Cerebellar nuclear complex (tissue), 1 donor: ENCODE measurements at regions not wholly inside any gene's neighbourhood (a gene's known extent, or its start where the extent isn't known, plus 50 kb on each side); places are given as distances from the start of the nearest gene placed in this dataset.
"Not testable (repeated sequence)": the region's sequence is repeated elsewhere in the genome, so short reads cannot be mapped to it uniquely, and the experiment has no call there.

Experiments
- DNase-seq, 2 experiments: peaks; one replicate each; lab custom pipeline; 2025; lab: John Stamatoyannopoulos, UW

DNA sequence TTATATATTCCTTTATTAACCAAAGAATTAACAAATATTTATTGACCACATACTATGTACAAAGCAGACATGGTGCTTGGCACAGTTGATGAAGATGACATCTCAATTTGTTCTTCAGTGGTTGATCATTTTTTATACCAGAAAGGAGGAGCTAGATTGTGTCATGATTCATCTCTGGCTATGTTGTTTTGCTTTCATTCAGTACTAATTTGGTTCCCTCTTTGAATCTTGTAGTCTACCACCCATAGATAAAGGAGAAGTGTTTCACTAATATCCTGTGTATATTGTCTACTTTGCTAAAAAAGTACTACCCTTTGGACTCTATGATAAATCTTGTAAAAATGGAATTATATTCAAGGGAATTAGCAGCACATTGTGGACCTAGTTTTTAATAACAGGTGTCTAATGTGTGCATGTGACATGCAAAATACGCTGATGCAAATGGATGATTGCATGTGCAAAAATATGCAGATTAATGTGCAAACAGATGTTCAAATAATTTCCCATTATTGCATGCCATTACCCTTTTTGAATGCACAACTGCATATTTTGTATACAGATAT lies 313.2 kb upstream of the ZEB2 start:
- DNase-seq = no peak

DNA sequence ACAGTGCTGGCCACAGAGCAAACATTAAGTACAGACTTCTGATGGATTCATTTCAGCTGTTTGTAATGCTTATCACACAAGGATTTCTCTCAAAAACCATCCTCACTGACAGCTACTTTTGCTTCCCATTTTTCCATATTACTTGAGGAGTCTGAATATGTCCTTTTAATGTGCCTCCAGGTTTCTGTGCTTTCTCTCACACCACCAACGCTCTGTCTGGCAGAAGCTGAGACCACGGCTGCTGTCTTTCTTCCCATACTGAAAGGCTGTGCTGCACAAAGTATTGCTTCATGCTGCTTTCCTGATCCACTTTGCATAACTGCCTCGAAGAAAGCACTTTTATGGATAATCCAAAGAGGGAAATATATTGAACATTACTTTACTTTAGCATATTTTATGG lies 312.1 kb upstream of the ZEB2 start:
- DNase-seq = no peak

DNA sequence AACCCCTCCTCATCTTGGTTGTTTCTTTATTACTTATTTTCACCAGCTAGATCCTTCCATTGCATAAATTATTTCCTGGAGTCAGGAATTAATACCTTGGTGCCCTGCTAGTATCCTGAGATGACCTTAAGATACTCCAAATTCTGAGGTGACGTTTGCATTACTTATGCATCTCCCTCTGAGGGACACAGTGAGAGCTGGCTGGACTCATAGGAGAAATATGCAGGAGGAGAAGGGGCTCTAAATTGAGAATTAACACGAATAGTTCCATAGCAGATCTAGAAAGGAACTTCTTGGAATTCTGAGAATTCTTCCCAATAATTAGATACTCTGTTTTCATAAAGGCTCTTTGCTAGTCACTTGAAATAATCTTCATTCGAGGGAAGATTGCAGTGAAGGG lies 310.6 kb upstream of the ZEB2 start:
- DNase-seq = no peak

DNA sequence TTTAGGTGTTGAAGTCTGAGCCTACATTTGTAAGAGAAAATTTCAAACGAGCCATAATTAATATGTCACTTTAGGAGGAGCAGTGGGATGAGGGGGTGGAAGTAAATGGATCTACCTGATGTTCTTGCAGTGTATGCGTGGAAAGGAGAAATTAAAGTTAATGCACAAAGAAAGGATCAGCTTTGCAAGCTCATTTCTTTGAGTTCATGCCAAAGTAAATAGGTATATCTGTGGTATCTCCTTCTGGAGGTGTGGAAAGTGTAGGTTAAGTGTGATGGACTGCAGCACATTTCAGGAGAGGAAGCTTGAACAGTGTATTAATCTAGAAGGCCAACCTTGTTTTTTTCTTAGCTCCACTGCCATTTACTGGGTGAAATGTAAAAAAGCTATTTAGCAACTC lies 307.5 kb upstream of the ZEB2 start:
- no peak for DNase-seq

DNA sequence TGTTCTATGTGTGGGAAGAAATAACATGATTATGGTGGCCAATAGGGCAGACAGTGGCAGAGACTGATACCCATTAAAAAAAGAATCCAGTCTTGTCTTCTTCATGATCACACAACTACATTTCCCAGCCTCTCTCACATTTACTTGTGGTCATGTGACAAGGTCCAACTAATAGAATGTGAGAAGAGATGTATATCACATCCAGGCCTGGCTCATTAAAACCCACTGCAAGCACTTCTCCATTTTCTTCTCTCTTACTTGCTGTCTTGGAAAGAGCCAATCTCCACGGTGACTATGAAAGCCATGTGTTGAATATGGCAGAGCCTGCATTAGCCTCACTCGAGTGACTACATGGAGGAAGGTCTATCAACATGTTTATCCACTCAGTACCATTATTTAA lies 306.2 kb upstream of the ZEB2 start:
- no peak for DNase-seq

DNA sequence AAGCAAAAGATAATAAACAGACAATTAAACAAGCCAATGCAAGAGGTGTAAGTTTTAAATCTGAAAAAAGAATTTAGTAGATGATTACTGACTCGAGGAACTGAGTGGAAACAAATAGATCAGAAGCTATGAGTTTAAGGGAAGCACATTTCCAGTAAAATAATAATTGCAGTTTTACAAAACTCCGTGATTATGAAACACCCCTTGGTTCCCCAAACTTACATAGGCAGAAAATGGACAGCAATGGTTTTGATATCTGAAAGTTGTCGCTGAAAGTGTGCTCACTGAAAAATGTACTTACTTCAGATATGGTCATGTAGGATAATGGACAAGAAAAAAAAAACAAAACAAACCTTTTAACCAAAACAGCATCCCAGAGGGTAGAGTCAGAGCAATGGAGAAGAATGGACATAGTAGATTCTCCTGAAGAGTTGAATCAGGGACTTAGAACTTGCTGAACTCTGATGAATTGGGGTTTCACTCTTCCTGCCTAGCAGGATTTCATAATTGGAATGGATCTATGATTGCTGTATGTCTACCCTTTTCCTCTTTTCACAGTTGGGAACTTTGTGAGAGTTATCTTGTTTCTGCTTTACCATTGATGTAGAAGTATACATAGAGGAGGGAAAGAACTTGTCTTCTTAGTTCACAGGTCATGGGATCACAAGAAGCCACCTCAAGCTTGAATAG lies 305.6 kb upstream of the ZEB2 start:
- DNase-seq = no peak

DNA sequence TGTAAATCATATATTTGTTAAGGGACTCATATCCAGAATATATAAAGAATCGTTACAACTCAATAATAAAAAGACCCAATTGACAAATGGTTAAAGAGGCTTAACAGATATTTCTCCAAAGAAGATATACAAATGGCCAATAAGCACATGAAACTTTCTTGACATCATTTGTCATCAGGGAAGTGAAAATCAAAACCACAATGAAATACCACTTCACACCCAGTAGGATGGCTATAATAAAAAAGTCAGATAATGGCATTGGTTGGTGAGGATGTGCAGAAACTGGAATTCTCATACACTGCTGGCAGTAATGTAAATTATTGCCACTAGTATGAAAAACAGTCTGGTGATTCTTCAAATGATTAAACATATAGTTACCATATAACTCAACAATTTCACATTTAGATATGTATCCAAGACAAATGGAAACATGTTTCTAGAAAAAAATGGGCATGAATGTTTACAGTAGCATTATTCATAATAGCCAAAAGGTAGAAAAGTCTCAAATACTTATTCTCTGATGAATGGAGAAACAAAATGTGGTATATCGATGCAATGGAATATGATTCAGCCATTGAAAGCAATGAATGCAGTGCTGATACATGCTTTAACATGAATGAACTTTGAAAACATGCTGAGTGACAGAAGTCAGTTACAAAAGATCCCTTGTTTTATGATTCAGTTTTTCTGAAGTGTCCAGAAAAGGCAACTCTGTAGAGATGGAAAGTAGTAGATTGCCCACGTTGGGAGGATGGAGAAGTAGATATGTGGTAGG lies 304.6 kb upstream of the ZEB2 start:
- no peak for DNase-seq

DNA sequence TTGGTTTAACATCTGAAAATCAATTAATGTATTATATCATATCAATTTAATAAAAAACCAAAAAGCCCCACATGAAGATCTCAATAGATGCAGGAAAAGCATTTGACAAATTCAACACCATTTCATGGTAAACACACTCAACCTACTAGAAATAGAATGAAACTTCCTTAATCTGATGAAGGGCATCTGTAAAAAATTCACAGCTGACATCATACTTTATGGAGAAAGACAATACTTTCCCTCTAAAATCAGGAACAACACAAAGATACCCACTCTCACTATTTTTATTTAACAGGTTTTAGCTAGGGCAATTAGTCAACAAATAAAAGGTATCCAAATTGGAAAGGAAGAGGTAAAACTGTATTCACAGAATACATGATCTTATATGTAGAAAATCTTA lies 303.0 kb upstream of the ZEB2 start:
- no peak for DNase-seq

DNA sequence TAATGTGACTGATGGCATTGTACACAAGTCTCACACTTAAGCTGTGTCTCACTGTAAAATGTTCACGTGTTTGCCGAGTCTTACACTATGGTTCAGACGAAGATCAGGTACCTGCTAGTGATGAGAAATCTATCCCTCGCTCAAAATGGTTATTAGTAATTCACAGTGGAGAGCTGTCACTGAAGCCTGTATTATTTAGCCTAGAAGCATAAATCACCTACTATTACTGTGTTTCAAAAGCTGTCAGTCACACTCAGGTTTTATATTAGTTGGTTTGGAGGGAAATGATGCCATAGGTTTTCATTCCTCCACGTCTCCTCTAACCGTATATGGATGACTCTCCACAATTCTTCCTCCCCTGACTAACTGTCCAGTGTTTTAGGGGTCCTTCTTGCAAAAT lies 292.4 kb upstream of the ZEB2 start:
- no peak for DNase-seq

DNA sequence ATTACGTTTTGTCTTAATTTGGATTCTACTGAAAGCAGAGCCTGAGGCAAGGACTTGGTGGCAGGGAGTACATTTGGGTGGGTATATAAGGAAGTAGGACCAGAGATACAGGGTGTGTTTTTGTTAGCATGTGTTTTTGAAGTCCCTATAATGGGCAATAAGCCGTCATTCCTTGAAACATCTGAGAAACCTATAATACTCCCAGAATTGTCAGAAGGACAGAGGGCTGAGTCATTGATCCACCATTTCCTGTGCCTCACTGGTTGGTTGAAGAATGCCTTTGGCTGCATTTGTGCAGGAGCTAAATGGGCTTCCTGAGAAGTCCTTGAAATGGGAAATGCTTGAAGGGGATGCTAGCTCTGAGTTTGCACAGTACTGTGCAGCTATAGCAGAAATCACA lies 281.8 kb upstream of the ZEB2 start:
- DNase-seq = no peak

DNA sequence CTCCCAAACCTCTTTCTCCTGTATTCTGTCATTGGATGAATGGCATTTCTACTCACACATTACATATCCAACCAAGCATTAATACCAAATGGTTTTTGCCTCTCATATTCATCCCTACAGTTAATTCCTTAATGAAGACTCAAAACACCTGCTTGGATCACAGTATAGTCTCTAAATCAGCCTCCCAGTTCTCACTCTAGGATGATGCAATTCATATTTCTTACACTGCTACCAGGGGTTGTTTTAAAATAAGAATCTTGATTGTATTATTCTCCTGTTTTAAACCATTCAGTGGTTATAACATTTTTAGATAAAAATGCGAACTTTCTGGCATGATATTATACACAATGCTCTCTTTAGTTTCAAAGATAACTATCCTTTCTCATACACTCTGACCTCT lies 281.4 kb upstream of the ZEB2 start:
- no peak for DNase-seq

DNA sequence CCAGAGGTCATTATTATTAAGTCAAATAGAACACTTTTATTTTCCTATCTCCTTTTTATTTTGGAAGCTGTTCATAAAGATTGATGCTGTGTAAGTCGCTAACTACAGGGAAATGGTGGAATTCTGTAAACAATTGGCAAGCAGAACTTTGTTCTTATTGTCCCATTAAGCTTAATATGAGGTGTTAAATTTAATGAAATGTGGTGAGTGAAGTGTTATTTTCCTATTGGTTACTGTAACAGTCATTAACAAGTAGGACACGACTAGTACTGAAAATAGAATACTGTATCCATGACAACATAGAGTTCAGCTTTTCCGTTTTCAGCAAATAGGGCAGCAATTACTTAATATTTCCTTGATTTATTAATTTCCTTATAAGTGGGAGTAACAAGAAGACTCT lies 279.1 kb upstream of the ZEB2 start:
- no peak for DNase-seq

DNA sequence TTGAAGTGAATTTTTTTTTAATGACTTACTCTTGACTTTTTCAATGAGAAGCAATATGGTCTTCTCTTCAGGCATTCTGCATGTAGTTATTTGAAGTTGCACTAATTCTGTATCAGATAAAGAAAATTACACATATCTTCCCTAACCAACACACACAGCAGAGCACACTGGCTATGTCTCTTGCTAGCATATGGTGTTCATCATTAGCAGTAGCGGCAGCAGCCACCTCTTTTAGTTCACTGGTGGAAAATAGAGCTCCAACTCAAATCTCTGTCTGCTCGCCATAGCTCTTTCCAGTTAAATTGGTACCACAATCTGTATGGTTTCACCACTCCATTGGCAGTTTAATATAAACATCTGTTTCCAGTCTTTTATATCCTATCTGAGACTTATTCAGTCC lies 278.1 kb upstream of the ZEB2 start:
- no peak for DNase-seq

DNA sequence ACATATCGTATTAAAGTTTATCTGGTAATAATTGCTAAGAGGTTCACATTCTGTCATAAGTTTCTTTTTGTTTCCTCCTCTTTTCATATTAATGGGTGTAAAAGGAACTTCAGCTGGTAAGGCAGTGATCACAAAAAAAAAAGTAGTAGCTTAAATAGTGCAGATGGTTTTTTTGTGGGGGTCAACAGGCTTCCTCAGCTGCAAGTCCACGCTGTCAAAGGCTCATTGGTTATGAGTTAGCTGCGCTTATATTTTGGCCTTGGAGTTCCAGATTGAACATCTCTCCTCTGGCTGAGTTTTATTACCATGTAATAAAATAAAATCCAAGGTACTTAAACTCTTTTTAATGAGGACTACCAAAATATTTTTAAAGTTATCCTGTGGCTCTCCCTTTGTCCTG lies 277.0 kb upstream of the ZEB2 start:
- DNase-seq = no peak

DNA sequence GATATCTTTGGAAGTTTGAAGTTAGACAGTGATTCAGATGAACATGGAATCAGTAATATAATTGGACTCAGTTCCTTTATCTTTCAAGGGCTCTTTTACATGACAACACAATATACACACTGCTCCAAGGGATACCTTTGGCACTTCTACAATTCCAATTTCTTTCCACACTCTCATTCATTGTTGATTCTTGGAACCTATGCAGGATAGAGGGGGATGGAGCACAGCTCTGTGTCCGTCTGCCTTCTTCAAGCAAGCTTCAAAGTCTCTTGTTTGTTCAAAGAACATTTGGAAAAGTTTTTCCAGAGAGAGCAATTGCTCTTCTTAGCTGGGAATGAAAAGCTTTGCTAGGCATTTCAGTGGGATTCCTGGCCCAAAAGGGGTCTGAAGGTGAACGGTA lies 276.2 kb upstream of the ZEB2 start:
- no peak for DNase-seq

DNA sequence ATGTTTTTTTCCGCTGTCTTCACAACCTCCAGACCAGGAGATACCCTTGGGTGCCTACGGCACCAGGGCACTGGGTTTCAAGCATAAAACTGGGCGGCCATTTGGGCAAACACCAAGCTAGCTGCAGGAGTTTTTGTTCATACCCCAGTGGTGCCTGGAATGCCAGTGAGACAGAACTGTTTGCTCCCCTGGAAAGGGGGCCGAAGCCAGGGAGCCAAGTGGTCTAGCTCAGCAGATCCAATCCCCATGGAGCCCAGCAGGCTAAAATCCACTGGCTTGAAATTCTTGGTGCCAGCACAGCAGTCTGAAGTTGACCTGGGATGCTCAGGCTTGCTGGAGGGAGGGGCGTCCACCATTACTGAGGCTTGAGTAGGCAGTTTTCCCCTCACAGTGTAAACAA lies 265.3 kb upstream of the ZEB2 start:
- no peak for DNase-seq

DNA sequence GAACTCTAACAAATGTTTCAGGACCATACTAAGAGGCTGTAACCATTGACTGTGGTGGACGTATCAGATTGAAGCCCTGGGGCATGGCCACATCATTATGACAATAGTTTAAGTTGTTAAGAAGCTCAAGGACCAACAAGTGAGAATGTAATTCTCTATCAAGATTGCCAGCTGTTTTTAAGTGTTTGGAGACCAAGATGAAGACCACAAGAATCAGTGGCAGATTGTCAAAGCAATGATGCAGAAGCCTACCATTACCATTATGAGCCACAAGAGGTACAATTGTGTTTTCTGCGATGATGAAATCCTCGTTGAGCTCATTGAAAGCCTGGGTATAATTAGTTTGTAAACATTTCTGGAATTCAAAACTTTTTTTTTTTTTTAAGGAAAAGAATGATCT lies 261.1 kb upstream of the ZEB2 start:
- DNase-seq = no peak

DNA sequence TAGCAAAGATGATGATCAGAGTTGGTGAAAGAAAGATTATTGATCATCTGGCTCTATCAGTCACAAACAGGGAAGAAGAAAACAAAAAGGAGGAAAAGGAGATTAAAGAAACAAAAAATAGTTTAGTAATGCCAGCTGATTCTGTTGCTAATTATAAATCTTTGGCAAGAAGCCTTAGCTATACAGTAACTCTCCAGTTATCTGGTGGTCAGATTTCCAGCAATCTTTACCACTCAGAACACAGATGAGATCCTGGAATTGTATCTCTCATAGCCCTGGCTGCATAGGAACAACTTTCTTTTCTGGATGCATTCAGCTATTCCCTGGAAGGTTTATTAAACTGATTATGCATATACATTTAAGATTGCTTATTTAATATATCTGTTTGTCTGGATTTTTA lies 256.8 kb upstream of the ZEB2 start:
- no peak for DNase-seq

DNA sequence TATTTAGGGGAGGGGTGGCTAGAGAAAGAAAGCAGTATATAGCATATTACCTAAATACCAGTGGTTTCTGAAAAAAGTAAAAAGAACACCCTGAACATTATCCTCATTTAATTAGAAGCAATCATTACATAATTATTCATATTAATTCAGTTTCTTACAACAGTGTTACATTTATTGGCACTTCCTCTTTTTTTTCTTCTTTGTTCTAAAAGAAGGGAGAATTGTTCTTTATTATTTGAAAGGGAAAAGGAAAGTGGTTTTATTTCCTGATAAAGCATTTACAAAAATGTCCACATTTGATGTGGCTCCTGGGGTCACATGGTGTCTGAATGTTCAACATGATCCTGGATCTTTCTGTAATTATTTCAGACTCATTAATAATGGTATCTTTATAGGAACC lies 254.9 kb upstream of the ZEB2 start:
- no peak for DNase-seq

DNA sequence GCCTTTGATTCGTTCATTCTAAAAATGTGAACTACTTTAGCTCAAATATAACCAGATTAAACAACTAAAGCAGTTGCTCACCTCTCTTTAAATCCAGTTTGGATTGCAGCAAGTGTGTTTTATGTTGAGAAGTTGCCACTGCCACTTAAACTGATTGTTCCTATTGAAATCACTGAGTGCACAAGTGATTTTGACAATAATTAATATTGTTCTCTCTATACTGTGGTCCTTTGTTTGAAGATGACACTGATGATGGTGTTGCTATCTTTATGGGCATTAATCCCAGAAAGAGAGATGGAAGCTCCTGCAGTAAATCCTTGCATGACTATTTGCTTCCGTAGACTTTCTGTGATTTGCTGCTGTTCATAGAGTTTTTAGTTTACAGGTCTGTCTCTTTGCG lies 251.4 kb upstream of the ZEB2 start:
- no peak for DNase-seq

DNA sequence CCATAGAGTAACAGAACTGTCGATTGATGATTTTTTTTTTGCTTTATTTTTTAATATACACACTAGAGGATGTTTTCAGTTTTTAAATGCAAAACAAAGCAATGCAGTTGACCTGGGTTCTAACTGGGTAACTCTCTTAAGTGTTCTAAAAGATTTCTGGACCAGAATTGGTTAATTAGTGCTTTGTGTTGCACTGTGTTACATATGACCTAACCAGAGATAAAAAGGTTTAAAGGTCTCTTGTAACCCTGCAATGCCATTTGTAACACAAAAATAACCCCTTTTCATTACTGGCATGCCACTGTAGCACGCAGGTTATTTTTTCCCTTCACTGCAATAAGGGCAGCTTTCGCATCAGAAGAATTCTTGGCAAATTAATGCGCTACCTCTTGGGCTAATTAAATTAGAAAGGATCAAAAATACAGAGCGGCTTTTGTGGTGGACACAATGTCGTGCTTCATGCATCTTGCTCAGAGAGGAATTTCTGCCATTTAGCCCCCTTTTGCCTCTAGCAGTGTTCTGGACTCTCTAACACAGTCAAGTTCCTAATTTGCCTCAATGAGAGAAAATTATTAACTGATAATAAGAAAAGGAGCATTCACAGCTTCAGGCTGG lies 250.8 kb upstream of the ZEB2 start:
- DNase-seq = no peak

DNA sequence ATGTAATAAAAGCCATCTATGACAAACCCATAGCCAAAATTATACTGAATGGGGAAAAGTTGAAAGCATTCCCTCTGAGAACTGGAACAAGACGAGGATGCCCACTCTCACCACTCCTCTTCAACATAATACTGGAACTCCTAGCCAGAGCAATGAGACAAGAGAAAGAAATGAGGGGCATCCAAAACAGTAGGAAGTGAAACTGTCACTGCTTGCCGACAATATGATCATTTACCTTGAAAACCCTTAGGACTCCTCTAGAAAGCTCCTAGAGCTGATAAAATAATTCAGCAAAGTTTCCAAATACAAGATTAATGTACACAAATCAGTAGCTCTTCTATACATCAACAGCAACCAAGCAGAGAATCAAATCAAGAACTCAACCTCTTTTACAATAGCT lies 241.0 kb upstream of the ZEB2 start:
- not testable (repeated sequence) for DNase-seq

DNA sequence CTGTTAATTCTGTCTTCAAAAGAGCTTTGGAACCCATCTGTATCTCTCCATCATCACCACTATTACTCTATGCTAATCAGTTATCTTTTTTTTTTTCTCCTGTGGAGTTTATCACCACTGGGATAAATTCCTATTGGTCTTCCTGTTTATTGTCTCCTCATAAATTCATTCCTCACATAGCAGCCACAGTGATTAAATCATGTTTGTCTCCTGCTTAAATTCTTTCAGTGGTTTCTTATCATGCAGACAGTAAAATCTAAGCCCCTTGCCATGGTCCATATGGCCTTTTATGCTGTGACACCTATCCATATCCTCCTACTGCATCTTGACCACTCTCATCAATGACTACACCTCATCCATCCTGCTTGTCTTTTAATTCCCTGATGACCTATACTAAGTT lies 239.8 kb upstream of the ZEB2 start:
- no peak for DNase-seq
